GM06990 (cell line): ENCODE measurements at regions not wholly inside any gene's neighbourhood (a gene's known extent, or its start where the extent isn't known, plus 50 kb on each side); places are given as distances from the start of the nearest gene placed in this dataset.

Source experiments
- DNase-seq: peaks from one replicate; pipeline ENCODE4 v3.0.0-alpha.2; 2011; ENCODE audit not compliant: insufficient read length; ENCODE audit errors: extremely low read depth
- H3K27me3 ChIP-seq: replicated peaks from 2 replicates; pipeline ENCODE4 v1.6.0; 2011; ENCODE audit warnings: low read length; ENCODE audit not compliant: control insufficient read depth, insufficient read depth
- H3K36me3 ChIP-seq: 2 replicates; pipeline ENCODE4 v1.5.1; 2011; ENCODE audit warnings: low read length; ENCODE audit not compliant: control insufficient read depth, insufficient read depth
- H3K4me3 ChIP-seq: replicated peaks from 2 replicates; pipeline ENCODE4 v1.5.1; 2011; ENCODE audit warnings: low read depth, mild to moderate bottlenecking, control low read depth, low read length
- CTCF ChIP-seq: IDR thresholded peaks from 2 replicates; pipeline ENCODE4 v1.5.1; 2011; ENCODE audit warnings: low read length, control low read depth, mild to moderate bottlenecking, inconsistent platforms; ENCODE audit not compliant: insufficient read depth, poor library complexity, severe bottlenecking

DNA sequence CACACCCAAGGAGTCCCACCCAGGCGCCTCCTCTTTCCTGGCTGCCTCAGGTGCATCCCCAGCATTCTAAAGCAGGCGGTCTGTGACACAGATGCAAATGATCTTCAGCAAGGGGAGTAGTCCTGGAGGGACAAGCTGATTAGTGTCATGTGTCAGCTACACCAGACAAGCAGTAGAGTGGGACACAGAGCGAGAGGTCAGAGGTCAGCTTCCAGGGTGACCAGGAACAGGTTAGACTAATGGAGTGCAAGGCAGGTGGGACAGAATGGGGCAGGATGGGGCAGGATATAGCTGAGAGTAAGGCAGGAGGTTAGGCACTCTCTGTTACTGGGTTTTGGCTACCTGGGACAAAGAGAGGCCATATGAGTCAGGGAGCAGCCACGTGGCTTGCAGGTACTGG lies 534.0 kb downstream of the FUT8 start:
- DNase-seq = no peak
- H3K4me3 ChIP-seq = no peak overlapping the region
- no peaks in the 10 kb centered on the region for H3K36me3 ChIP-seq
- H3K27me3 ChIP-seq = peaks cover 2% of the 10 kb centered on the region
- TF ChIP-seq CTCF = no peak

- no peak for TF ChIP-seq CTCF
- DNase-seq = no peak
- Histone ChIP-seq H3K36me3 (no peaks in the 10 kb centered on the region), H3K4me3 (no peak overlapping the region), H3K27me3 (no peaks in the 10 kb centered on the region; the same call in none of the 2 replicates)
Measured at GRCh38 chr14:65948302-65948701, 535.8 kb downstream of the FUT8 start.

- peak; percentile 11 for DNase-seq
- no peak overlapping the region for H3K4me3 ChIP-seq
- no peak for TF ChIP-seq CTCF
Measured at GRCh38 chr14:65949711-65950516, 536.3 kb upstream of the CCDC196 start.

GRCh38 chr14:65954942-65955341 lies 531.2 kb upstream of the CCDC196 start:
- Histone ChIP-seq H3K4me3 (no peak overlapping the region), H3K27me3 (no peaks in the 10 kb centered on the region; the same call in 1 of the 2 replicates), H3K36me3 (no peaks in the 10 kb centered on the region)
- no peak for TF ChIP-seq CTCF
- DNase-seq = no peak

More at GRCh38 chr14:65949711-65950516, 536.3 kb upstream of the CCDC196 start:
- Histone ChIP-seq H3K27me3 (no peaks in the 10 kb centered on the region; the same call in none of the 2 replicates), H3K36me3 (no peaks in the 10 kb centered on the region)

GRCh38 chr14:65957631-65958205 lies 528.5 kb upstream of the CCDC196 start:
- Histone ChIP-seq H3K36me3 (no peaks in the 10 kb centered on the region), H3K27me3 (no peaks in the 10 kb centered on the region; the same call in none of the 2 replicates), H3K4me3 (no peak overlapping the region)
- no peak for DNase-seq
- TF ChIP-seq CTCF = no peak
